Astrocyte of the cerebellum (primary cell): ENCODE measurements at regions not wholly inside any gene's neighbourhood (a gene's known extent, or its start where the extent isn't known, plus 50 kb on each side); places are given as distances from the start of the nearest gene placed in this dataset.
"Not testable (repeated sequence)": the region's sequence is repeated elsewhere in the genome, so short reads cannot be mapped to it uniquely, and the experiment has no call there.

Experiments used
- DNase-seq: peaks from one replicate; pipeline ENCODE4 v3.0.0-alpha.2; 2011; ENCODE audit warnings: low read depth
- H3K4me3 ChIP-seq: 2 replicates; pipeline ENCODE4 v1.5.1; 2011; ENCODE audit warnings: mild to moderate bottlenecking, low read depth, low read length, moderate library complexity
- in situ Hi-C: cut with HindIII; loops from 2 replicates; pipeline ENCODE4 v1.10.0; 2017; ENCODE audit warnings: low sequenced_read_pairs
- TF ChIP-seq, protein P1 (sequence below): IDR thresholded peaks from 2 replicates; pipeline ENCODE4 v1.5.1; 2012; ENCODE audit warnings: low read length, low read depth, moderate library complexity, mild to moderate bottlenecking; ENCODE audit errors: missing control alignments

DNA sequence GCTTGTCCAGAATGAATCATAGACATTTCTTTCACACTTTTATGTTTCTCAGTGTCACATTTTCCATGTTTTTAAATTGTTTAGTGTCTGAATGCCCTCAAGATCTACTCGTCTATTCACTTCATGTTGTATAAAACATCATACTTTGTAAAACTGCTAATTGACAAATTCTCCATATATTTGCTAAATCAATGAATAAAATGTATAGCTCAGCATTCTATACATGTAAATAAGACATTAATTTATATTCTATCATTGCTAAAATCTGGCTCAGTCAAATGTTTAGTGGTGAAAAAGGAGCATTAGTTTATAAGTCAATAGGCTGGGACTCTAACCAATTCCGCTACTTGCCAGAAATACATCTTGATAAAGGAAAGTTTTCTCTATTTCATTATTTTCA lies 379.6 kb downstream of the NAF1 start:
- in situ Hi-C loops, result no loop called here
- TF ChIP-seq, protein P1, sequence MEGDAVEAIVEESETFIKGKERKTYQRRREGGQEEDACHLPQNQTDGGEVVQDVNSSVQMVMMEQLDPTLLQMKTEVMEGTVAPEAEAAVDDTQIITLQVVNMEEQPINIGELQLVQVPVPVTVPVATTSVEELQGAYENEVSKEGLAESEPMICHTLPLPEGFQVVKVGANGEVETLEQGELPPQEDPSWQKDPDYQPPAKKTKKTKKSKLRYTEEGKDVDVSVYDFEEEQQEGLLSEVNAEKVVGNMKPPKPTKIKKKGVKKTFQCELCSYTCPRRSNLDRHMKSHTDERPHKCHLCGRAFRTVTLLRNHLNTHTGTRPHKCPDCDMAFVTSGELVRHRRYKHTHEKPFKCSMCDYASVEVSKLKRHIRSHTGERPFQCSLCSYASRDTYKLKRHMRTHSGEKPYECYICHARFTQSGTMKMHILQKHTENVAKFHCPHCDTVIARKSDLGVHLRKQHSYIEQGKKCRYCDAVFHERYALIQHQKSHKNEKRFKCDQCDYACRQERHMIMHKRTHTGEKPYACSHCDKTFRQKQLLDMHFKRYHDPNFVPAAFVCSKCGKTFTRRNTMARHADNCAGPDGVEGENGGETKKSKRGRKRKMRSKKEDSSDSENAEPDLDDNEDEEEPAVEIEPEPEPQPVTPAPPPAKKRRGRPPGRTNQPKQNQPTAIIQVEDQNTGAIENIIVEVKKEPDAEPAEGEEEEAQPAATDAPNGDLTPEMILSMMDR, result no peak
- H3K4me3 ChIP-seq, result no peak overlapping the region
- DNase-seq, result no peak

DNA sequence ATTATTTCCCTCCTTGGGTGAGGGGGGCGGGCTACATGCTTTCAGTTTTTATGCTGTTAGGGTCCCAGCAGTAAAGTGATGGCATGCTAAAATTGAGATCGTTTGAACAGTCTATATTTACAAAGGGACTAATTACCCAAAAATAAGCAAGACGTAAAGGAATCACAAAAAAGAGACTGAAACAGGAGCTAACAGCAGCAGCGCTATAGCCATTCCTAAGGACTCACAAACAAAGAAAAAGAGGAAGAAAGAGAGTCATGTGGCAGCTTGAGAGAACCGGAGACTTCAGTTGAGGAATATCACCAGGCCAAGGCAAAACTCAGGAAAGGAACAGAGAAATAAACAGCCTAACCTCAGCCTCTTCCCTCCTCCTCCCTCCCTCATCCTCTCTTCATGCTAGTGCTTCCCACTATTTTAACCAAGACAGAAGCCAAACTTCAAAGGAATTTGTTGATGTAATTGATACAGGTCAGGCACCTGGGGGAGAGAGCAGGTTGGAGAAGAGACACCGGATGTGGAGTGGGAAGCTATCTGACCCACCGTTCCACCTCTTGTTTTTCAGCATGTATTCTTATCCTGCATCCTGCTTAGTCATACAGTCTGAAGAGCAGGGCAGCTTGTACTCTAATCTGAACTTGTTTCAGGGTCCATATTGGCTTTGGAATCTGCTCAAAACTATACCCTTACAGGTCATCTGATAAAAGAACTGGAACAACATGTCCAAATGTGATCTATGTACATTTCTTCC lies 383.7 kb downstream of the NAF1 start:
- H3K4me3 ChIP-seq, result no peak overlapping the region
- TF ChIP-seq, protein P1, result no peak
- in situ Hi-C loops, result no loop called here
- no peak for DNase-seq

DNA sequence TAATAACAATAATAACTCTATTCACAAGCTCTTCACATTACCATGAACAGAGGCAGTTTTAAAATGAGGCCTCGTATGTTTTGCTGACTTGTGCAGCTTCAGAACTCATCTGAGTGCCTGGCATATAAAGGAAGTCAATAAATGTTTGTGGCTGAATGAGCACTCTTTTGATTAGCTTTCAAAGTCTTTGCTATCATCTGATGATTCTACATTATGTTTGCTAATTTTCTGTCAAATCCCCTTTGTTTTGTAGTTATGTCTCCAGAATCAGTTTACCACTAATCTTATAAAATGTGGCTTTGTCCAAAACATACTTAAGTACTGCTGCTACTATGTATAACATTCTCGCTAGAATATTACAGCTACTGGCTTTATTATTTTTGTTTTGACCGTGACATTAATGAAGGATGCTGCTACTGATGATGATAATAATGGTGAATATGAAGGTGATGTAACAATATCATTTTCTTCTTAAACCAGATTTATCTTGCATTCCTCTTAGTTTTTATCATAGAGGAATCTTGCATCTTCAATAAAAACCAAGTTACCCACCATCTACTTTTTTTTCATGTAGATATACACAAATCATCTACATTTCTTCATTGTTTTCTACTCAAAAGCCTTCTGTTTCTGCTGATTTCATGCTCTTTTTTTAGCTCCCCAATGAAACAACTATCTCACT lies 384.5 kb downstream of the NAF1 start:
- no peak for DNase-seq
- in situ Hi-C loops, result no loop called here
- no peak overlapping the region for H3K4me3 ChIP-seq
- TF ChIP-seq, protein P1, result no peak

DNA sequence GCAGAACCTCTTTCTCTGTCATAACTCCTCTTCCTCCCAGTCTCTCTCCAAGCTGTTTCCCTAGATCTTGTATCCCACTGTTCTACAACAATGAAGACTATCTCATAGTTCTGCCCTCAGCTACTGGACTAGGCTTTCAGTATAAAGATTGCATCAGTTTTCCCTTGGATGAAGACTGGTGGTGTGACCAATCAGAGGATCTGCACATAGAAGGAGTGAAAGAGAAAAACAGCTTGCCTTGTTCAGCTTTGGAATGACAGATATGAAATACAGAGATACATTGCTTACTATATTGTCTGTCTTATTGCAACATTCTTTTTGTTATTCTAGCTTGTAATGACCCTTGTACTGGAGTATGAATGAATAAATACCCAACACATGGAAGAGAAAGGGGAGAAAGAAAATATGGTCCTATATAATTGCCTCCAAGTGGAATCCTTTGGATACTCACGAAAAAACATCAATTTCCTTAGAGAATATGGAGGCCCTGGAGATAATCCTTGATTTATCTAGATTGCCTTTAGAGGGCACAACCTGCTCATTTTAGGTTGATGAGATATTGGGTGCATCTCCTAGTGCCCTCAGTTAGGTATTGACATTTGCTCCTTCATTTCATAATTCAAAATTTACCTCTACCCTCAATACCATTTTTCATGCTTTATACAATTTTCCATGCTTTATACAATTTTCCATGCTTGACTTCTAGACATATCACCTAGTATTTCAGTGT lies 395.8 kb downstream of the NAF1 start:
- TF ChIP-seq, protein P1, result no peak
- in situ Hi-C loops, result no loop called here
- no peak overlapping the region for H3K4me3 ChIP-seq
- DNase-seq, result no peak

DNA sequence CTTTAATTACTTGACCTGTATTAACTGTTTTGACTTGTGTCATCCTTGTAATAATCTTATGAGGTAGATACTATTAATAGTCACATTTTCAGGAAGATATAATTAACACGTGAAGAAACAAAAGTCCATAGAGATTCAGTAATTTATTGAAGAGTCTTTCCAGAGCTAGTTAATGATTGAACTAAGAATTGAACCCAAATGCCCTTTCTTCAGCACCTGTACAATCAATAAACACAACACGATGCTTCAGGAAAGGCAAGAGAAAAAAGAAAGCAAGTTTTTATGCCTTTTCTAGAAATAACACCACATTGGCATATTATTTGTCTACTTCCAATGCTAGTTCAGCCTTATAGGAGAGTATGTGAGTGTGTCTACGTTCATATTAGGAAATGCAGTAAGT lies 399.6 kb downstream of the NAF1 start:
- in situ Hi-C loops, result no loop called here
- TF ChIP-seq, protein P1, result no peak
- no peak overlapping the region for H3K4me3 ChIP-seq
- DNase-seq, result no peak

DNA sequence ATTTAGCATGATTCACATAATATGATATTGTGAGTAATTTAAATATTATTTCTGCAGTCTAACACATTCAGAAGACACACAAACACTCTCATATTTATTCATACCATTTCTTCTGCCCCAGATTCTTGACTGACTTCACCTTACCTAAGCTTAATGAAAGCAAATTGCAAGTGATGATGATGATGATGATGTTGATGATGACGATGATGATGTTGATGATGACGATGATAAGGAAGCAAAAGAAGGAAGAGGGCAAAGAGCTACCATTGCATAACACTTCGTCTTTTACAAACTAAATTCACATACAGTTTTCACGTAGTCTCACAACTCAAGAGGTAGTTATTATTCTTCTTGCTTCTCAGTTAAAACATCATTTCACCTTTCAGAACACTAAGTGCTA lies 404.7 kb downstream of the NAF1 start:
- in situ Hi-C loops, result no loop called here
- no peak for DNase-seq
- H3K4me3 ChIP-seq, result no peak overlapping the region
- TF ChIP-seq, protein P1, result no peak

DNA sequence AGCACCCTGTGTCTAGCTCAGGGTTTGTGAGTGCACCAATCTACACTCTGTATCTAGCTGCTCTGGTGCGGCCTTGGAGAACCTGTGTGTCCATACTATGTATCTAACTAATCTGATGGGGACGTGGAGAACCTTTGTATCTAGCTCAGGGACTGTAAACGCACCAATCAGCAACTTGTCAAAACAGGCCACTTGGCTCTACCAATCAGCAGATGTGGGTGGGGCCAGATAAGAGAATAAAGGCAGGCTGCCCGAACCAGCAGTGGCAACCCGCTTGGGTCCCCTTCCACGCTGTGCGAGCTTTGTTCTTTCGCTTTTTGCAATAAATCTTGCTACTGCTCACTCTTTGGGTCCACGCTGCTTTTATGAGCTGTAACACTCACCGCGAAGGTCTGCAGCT lies 426.5 kb downstream of the NAF1 start:
- DNase-seq, H3K4me3 ChIP-seq, in situ Hi-C loops: not testable (repeated sequence)

DNA sequence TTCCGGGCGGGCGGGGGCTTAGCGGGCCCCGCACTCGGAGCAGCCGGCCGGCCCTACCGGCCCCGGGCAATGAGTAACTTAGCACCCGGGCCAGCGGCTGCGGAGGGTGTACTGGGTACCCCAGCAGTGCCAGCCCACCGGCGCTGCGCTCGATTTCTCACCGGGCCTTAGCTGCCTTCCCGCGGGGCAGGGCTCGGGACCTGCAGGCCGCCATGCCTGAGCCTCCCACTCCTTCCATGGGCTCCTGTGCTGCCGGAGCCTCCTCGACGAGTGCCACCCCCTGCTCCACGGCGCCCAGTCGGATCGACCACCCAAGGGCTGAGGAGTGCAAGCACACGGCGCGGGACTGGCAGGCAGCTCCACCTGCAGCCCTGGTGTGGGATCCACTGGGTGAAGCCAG lies 427.1 kb downstream of the NAF1 start:
- DNase-seq, in situ Hi-C loops, H3K4me3 ChIP-seq: not testable (repeated sequence)
